ENCODE measurements at regions not wholly inside any gene's neighbourhood (a gene's known extent, or its start where the extent isn't known, plus 50 kb on each side); places are given as distances from the start of the nearest gene placed in this dataset.

DNA sequence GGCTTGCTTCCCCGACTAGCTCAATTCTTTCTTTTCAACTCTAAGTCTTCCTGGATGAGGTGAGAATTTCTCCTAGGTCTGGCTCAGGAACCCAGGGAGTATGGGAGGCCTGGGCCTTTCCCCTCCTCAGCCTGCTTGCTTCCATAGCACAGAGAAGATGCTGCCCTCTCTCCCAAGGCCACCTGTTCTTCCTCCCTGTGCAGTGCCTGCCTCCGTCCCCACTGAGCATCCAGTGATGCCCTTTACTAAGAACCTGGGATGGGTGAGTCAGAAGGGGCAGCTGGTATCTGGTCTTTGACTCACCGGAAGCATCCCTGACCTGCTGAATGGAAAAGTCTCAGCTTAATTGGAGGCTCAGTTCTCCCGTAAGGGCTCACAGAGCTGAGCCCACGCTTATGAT lies 607.9 kb downstream of the BUD13 start:
- TF ChIP-seq EZH2phosphoT487 (IDR thresholded peaks at IDR 0.05; ENCODE audit: insufficient read depth, low read depth) (no peak), EZH2 (IDR thresholded peaks at IDR 0.05; ENCODE audit: insufficient read depth, poor library complexity, severe bottlenecking) (no peak)

Data from GM23248 (cell line).